Calu3 (cell line): ENCODE measurements at regions not wholly inside any gene's neighbourhood (a gene's known extent, or its start where the extent isn't known, plus 50 kb on each side); places are given as distances from the start of the nearest gene placed in this dataset.

Experiments used
- BruUV-seq: library from RNA; stranded (reverse); fragments of 400-500 nt; replicated peaks from 2 replicates; lab custom pipeline; 2021; lab: Mats Ljungman, UMichigan
- CTCF ChIA-PET: fragments of 300-600 bp; sonication (Branson Sonifier 250); formaldehyde crosslinking; loops from one replicate; lab custom pipeline; 2022; ENCODE audit warnings: antibody characterized with exemption; lab: Charles Lee
- DNase-seq: peaks from one replicate; pipeline ENCODE4 v3.0.0; 2022
- H3K27ac Mint-ChIP-seq: one replicate; pipeline ENCODE4 v1.8.0; 2022; ENCODE audit warnings: mixed read lengths; ENCODE audit not compliant: unreplicated experiment
- H3K27me3 Mint-ChIP-seq: one replicate; pipeline ENCODE4 v1.8.0; 2022; ENCODE audit warnings: mixed read lengths; ENCODE audit not compliant: unreplicated experiment
- H3K36me3 Mint-ChIP-seq: one replicate; pipeline ENCODE4 v1.8.0; 2022; ENCODE audit warnings: mild to moderate bottlenecking, moderate library complexity, mixed read lengths; ENCODE audit not compliant: insufficient read depth, unreplicated experiment
- H3K4me1 Mint-ChIP-seq: one replicate; pipeline ENCODE4 v1.8.0; 2022; ENCODE audit warnings: mild to moderate bottlenecking, low read depth, mixed read lengths; ENCODE audit not compliant: unreplicated experiment
- H3K4me3 Mint-ChIP-seq: one replicate; pipeline ENCODE4 v1.8.0; 2022; ENCODE audit warnings: mild to moderate bottlenecking, low read depth, moderate library complexity, mixed read lengths; ENCODE audit not compliant: unreplicated experiment
- H3K9me3 Mint-ChIP-seq: one replicate; pipeline ENCODE4 v1.8.0; 2022; ENCODE audit warnings: low read depth, mixed read lengths; ENCODE audit not compliant: unreplicated experiment
- intact Hi-C: fragments of 100-400 bp; cut with micrococcal nuclease; formaldehyde crosslinking; loops from one replicate; pipeline ENCODE4 v1.10.0; 2022; ENCODE audit not compliant: unreplicated experiment
- TF ChIP-seq, protein P1 (sequence below): fragments of 200-600 bp; IDR thresholded peaks from one replicate; pipeline ENCODE4 v1.8.0; 2022; ENCODE audit warnings: antibody characterized with exemption; ENCODE audit not compliant: unreplicated experiment

DNA sequence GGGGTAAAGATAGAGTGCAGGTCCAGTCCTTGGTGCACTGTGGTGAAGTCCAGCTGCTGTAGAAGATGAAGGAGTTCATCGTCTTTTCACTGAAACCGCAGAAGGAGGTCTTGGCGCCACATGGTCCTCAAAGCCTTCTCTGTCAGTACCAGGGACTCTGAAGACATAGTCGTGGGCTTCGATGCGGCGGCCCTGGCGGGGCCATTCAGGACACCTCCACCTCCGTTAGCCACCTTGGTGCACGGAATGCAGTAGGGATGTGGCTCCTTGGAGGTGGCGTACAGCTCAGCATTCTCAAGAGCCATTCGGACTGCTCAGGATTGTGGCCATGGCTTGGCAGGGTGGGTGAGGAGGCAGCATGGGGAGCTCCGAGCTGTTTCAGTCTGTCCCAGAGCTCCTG, 418.8 kb downstream of the SUCLG1 start:
- H3K9me3 Mint-ChIP-seq: no peaks in the 10 kb centered on the region
- no peaks in the 10 kb centered on the region for H3K4me1 Mint-ChIP-seq
- no peak overlapping the region for H3K4me3 Mint-ChIP-seq
- no peak for DNase-seq
- no peak overlapping the region for H3K27ac Mint-ChIP-seq
- TF ChIP-seq, protein P1, sequence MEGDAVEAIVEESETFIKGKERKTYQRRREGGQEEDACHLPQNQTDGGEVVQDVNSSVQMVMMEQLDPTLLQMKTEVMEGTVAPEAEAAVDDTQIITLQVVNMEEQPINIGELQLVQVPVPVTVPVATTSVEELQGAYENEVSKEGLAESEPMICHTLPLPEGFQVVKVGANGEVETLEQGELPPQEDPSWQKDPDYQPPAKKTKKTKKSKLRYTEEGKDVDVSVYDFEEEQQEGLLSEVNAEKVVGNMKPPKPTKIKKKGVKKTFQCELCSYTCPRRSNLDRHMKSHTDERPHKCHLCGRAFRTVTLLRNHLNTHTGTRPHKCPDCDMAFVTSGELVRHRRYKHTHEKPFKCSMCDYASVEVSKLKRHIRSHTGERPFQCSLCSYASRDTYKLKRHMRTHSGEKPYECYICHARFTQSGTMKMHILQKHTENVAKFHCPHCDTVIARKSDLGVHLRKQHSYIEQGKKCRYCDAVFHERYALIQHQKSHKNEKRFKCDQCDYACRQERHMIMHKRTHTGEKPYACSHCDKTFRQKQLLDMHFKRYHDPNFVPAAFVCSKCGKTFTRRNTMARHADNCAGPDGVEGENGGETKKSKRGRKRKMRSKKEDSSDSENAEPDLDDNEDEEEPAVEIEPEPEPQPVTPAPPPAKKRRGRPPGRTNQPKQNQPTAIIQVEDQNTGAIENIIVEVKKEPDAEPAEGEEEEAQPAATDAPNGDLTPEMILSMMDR: no peak
- H3K36me3 Mint-ChIP-seq: no peaks in the 10 kb centered on the region
- CTCF ChIA-PET: interaction anchor here (1.3 kb wide), 1 partner anchor 213 kb away, joined by 3 read pairs; no protein-coding TSS in a partner anchor
- no peaks in the 10 kb centered on the region for H3K27me3 Mint-ChIP-seq
- no TSS peak for BruUV-seq
- intact Hi-C loops: no loop called here

DNA sequence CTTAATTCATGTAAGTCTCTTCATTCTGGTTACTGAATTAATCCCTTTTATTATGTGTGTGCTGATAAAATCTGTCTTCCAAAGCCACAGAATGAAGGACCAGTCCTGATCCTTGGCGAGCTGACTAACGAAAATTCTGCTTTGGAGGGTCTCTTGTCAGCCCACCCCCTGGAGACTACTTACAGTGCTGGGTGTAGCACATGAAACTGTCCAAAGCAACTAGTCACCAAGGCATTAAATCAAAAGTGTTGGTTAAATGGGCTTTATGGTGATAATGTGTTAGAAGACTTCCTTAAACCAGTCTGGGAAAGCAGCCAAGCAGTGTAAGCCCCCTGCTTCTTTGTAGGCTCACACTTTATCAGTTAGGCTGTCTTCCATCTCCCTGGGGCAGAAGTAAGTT, 420.2 kb downstream of the SUCLG1 start:
- no peak for DNase-seq
- TF ChIP-seq, protein P1: no peak
- no peaks in the 10 kb centered on the region for H3K36me3 Mint-ChIP-seq
- no peaks in the 10 kb centered on the region for H3K9me3 Mint-ChIP-seq
- no peaks in the 10 kb centered on the region for H3K4me1 Mint-ChIP-seq
- H3K27me3 Mint-ChIP-seq: no peaks in the 10 kb centered on the region
- no peak overlapping the region for H3K4me3 Mint-ChIP-seq
- BruUV-seq: no TSS peak
- CTCF ChIA-PET: no interaction called here
- intact Hi-C loops: loop anchor here (10.0 kb wide), 1 partner anchor 386 kb away; no protein-coding TSS in a partner anchor
- H3K27ac Mint-ChIP-seq: no peak overlapping the region

DNA sequence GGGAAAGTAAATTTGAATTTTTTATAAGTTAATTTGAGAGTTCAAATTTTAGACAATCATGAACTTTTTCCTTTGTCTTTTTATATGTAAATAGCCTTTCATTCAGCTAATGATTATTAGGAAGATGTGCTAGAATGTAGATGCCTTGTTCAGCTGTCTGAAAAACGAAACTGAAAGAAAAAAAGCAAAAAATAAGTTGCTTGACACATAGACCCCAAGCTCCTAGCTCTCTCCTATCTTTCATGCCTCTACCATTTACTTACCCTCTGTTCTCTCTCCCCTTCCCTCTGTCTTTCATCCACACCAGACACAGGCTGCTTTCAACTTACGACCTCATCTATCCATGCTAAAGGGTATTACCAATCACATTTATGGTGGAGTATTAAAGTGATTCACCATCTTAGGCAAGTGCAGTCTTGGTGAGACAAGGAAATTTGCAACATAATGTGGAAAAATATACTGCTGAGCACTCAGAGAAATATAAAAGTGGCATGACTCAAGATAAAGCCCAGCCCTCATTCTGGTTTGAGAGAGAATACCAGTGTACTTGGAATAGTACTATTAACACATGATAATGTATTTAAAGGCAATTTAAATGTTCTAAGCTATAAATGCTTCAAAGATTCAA, 425.6 kb downstream of the SUCLG1 start:
- Mint-ChIP-seq H3K36me3 (no peaks in the 10 kb centered on the region), H3K4me1 (no peaks in the 10 kb centered on the region), H3K9me3 (no peaks in the 10 kb centered on the region), H3K27me3 (no peaks in the 10 kb centered on the region), H3K4me3 (no peak overlapping the region), H3K27ac (no peak overlapping the region)
- TF ChIP-seq, protein P1: no peak
- intact Hi-C loops: loop anchor here (10.0 kb wide), 1 partner anchor 391 kb away; no protein-coding TSS in a partner anchor
- BruUV-seq: no TSS peak
- CTCF ChIA-PET: interaction anchor here (0.6 to 1.2 kb wide), 2 partner anchors 11 to 81 kb away, joined by 3 to 4 read pairs; no protein-coding TSS in a partner anchor
- DNase-seq: no peak

DNA sequence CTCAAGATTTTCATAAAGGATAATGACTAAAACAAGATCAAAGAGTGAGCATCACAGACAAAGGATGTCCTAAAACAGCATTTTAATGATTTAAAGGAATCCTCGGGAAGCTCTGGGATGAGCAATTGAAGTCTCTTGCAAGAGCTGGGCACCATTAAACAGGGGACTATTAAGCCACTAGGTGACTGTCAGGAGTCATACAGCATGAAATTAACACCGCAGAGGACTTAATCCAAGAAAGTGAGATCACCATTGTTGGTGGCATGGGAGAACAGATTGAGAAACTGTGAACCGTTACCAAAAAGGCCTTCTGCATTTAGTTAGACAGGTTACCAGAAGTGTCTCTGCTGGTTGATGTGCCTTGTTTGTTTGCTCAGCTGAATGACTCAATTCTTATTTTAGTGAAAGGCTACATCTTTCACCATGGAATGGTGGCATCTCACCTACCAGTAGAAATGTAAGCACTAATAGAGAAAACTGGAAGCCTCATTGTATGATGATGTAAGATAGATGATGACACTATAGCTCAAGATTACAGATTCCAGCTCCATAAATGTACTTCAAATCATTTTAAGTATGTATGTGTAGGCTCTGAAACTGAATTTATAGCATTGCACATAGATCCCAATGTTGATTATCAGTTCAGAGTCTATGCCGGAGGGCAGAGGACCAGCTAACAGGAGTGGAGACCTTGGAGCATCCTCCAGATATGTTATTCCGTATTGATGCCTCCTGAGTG, 427.6 kb downstream of the SUCLG1 start:
- DNase-seq: no peak
- intact Hi-C loops: loop anchor here (10.0 kb wide), 1 partner anchor 393 kb away; no protein-coding TSS in a partner anchor
- Mint-ChIP-seq H3K27ac (no peak overlapping the region), H3K4me3 (no peak overlapping the region), H3K4me1 (no peaks in the 10 kb centered on the region), H3K27me3 (no peaks in the 10 kb centered on the region), H3K36me3 (no peaks in the 10 kb centered on the region), H3K9me3 (no peaks in the 10 kb centered on the region)
- TF ChIP-seq, protein P1: no peak
- CTCF ChIA-PET: no interaction called here
- no TSS peak for BruUV-seq
